Forelimb muscle (tissue), 1 donor: ENCODE measurements at regions not wholly inside any gene's neighbourhood (a gene's known extent, or its start where the extent isn't known, plus 50 kb on each side); places are given as distances from the start of the nearest gene placed in this dataset.
"Not testable (repeated sequence)": the region's sequence is repeated elsewhere in the genome, so short reads cannot be mapped to it uniquely, and the experiment has no call there.

Source experiments
- DNase-seq: peaks from one replicate; pipeline ENCODE4 v3.0.0-alpha.2; 2013; ENCODE audit warnings: low read depth

- not testable (repeated sequence) for DNase-seq
Observed at GRCh38 chr9:135195975-135196374, 108.5 kb downstream of the OLFM1 start.

- DNase-seq, result no peak
Observed at GRCh38 chr9:135196474-135196873, 109.0 kb downstream of the OLFM1 start.

- no peak for DNase-seq
Observed at GRCh38 chr9:135198144-135198543, 110.7 kb downstream of the OLFM1 start.

GRCh38 chr9:135198586-135199285 lies 111.3 kb downstream of the OLFM1 start:
- no peak for DNase-seq

GRCh38 chr9:135199489-135199888 lies 112.0 kb downstream of the OLFM1 start:
- DNase-seq, result no peak

- DNase-seq, result no peak
Observed at GRCh38 chr9:135201711-135202110, 114.2 kb downstream of the OLFM1 start.

- DNase-seq, result no peak
Observed at GRCh38 chr9:135204177-135204576, 116.7 kb downstream of the OLFM1 start.

- no peak for DNase-seq
Observed at GRCh38 chr9:135209136-135209535, 121.7 kb downstream of the OLFM1 start.

- no peak for DNase-seq
Observed at GRCh38 chr9:135209852-135210251, 122.4 kb downstream of the OLFM1 start.

GRCh38 chr9:135210676-135211523 lies 123.4 kb downstream of the OLFM1 start:
- no peak for DNase-seq

- no peak for DNase-seq
Observed at GRCh38 chr9:135211524-135211890, 124.0 kb downstream of the OLFM1 start.

GRCh38 chr9:135212961-135213360 lies 125.5 kb downstream of the OLFM1 start:
- no peak for DNase-seq

GRCh38 chr9:135213566-135213965 lies 126.1 kb downstream of the OLFM1 start:
- no peak for DNase-seq

- DNase-seq, result no peak
Observed at GRCh38 chr9:135214054-135214640, 126.7 kb downstream of the OLFM1 start.

- DNase-seq, result no peak
Observed at GRCh38 chr9:135214706-135215105, 127.2 kb downstream of the OLFM1 start.

GRCh38 chr9:135215571-135216161 lies 128.2 kb downstream of the OLFM1 start:
- no peak for DNase-seq

- DNase-seq, result no peak
Observed at GRCh38 chr9:135216236-135216635, 128.8 kb downstream of the OLFM1 start.

- DNase-seq, result no peak
Observed at GRCh38 chr9:135216791-135217441, 129.4 kb downstream of the OLFM1 start.

- DNase-seq, result no peak
Observed at GRCh38 chr9:135217836-135218235, 130.4 kb downstream of the OLFM1 start.

- no peak for DNase-seq
Observed at GRCh38 chr9:135218331-135219225, 131.1 kb downstream of the OLFM1 start.
